Neutrophil (primary cell): ENCODE measurements at regions not wholly inside any gene's neighbourhood (a gene's known extent, or its start where the extent isn't known, plus 50 kb on each side); places are given as distances from the start of the nearest gene placed in this dataset.

Experiments
- H3K27ac ChIP-seq: fragments of 200-600 bp; sonication (generic); 2 replicates; pipeline ENCODE4 v1.5.1; 2016; ENCODE audit warnings: mild to moderate bottlenecking, moderate library complexity
- H3K27me3 ChIP-seq: fragments of 200-600 bp; sonication (generic); 2 replicates; pipeline ENCODE4 v1.6.0; 2016; ENCODE audit warnings: mild to moderate bottlenecking
- H3K36me3 ChIP-seq: fragments of 200-600 bp; sonication (generic); 2 replicates; pipeline ENCODE4 v1.5.1; 2017
- H3K4me1 ChIP-seq, 2 experiments: fragments of 200-600 bp in 1 of 2; sonication (generic) in 1 of 2; 1 replicate in 1 of 2; 2 replicates in 1 of 2; pipeline versions ENCODE4 v1.5.1 to v1.6.1; 2013 to 2016; ENCODE audit warnings: low read depth in 1 of 2, low read length in 1 of 2, mild to moderate bottlenecking in 1 of 2, moderate library complexity in 1 of 2; ENCODE audit not compliant: control insufficient read depth in 1 of 2, insufficient read depth in 1 of 2
- H3K4me3 ChIP-seq, 2 experiments: fragments of 200-600 bp in 1 of 2; sonication (generic) in 1 of 2; 1 replicate in 1 of 2; 2 replicates in 1 of 2; pipeline ENCODE4 v1.5.1; 2013 to 2016; ENCODE audit warnings: low read depth in 1 of 2, low read length in 1 of 2, mild to moderate bottlenecking in 1 of 2, moderate library complexity in 1 of 2
- H3K9me3 ChIP-seq: fragments of 200-600 bp; sonication (generic); 2 replicates; pipeline ENCODE4 v1.5.1; 2016
- CTCF ChIP-seq: fragments of 200-600 bp; sonication (generic); IDR thresholded peaks from 2 replicates; pipeline ENCODE4 v1.5.1; 2016; ENCODE audit warnings: antibody characterized with exemption

- H3K27me3 ChIP-seq = peaks cover 100% of the 10 kb centered on the region
- no peak for TF ChIP-seq CTCF
Observed at GRCh38 chr20:62583424-62583920, 58.8 kb upstream of the SLCO4A1 start.

GRCh38 chr20:62584671-62585460 is 57.4 kb upstream of the SLCO4A1 start:
- TF ChIP-seq CTCF = no peak
- peaks cover 89% of the 10 kb centered on the region for H3K27me3 ChIP-seq
- no peak overlapping the region for H3K27ac ChIP-seq
- no peak overlapping the region for H3K4me3 ChIP-seq
- peaks cover 0 to 13% of the 10 kb centered on the region in 2 experiments for H3K4me1 ChIP-seq
- H3K36me3 ChIP-seq = no peaks in the 10 kb centered on the region
- no peaks in the 10 kb centered on the region for H3K9me3 ChIP-seq

More at GRCh38 chr20:62583424-62583920, 58.8 kb upstream of the SLCO4A1 start:
- no peak overlapping the region for H3K27ac ChIP-seq
- H3K36me3 ChIP-seq = no peaks in the 10 kb centered on the region
- no peaks in the 10 kb centered on the region for H3K9me3 ChIP-seq
- H3K4me1 ChIP-seq = peaks cover 0 to 12% of the 10 kb centered on the region in 2 experiments
- H3K4me3 ChIP-seq = no peak overlapping the region

GRCh38 chr20:62585461-62585970 is 56.8 kb upstream of the SLCO4A1 start:
- no peak for TF ChIP-seq CTCF
- H3K9me3 ChIP-seq = no peaks in the 10 kb centered on the region
- peaks cover 0 to 13% of the 10 kb centered on the region in 2 experiments for H3K4me1 ChIP-seq
- H3K27me3 ChIP-seq = peaks cover 83% of the 10 kb centered on the region
- no peak overlapping the region for H3K27ac ChIP-seq
- H3K4me3 ChIP-seq = no peak overlapping the region
- no peaks in the 10 kb centered on the region for H3K36me3 ChIP-seq

- H3K27ac ChIP-seq = no peak overlapping the region
- H3K27me3 ChIP-seq = peaks cover 70% of the 10 kb centered on the region
- peaks cover 0 to 13% of the 10 kb centered on the region in 2 experiments for H3K4me1 ChIP-seq
- peaks cover 5% of the 10 kb centered on the region for H3K36me3 ChIP-seq
- no peak overlapping the region for H3K4me3 ChIP-seq
- TF ChIP-seq CTCF = no peak
- no peaks in the 10 kb centered on the region for H3K9me3 ChIP-seq
Observed at GRCh38 chr20:62586799-62587198, 55.5 kb upstream of the SLCO4A1 start.

GRCh38 chr20:62587757-62588402 is 54.4 kb upstream of the SLCO4A1 start:
- no peak overlapping the region for H3K4me3 ChIP-seq
- no peak for TF ChIP-seq CTCF
- peak overlapping the region; percentile 51 for H3K27ac ChIP-seq
- no peaks in the 10 kb centered on the region for H3K9me3 ChIP-seq
- H3K27me3 ChIP-seq = peaks cover 59% of the 10 kb centered on the region
- H3K4me1 ChIP-seq = peaks cover 0 to 13% of the 10 kb centered on the region in 2 experiments
- H3K36me3 ChIP-seq = peaks cover 15% of the 10 kb centered on the region
